Esophagus muscularis mucosa (tissue), 4 donors: ENCODE measurements at regions not wholly inside any gene's neighbourhood (a gene's known extent, or its start where the extent isn't known, plus 50 kb on each side); places are given as distances from the start of the nearest gene placed in this dataset.

ENCODE experiments used
- CTCF ChIP-seq, 3 experiments: fragments of 200-600 bp in 2 of 3; fragments of 450-650 bp in 1 of 3; sonication (generic) in 2 of 3; IDR thresholded peaks; one replicate each; pipeline ENCODE4 v1.5.1; 2017 to 2019; ENCODE audit warnings: antibody characterized with exemption in 3 of 3, mild to moderate bottlenecking in 2 of 3, moderate library complexity in 1 of 3
- EP300 ChIP-seq: sonication (generic); formaldehyde crosslinking; IDR thresholded peaks from one replicate; pipeline ENCODE4 v1.6.1; 2017; ENCODE audit warnings: antibody characterized with exemption
- POLR2A ChIP-seq: fragments of 450-650 bp; IDR thresholded peaks from one replicate; pipeline ENCODE4 v1.6.1; 2017; ENCODE audit warnings: antibody characterized with exemption, moderate library complexity, mild to moderate bottlenecking, low read depth
- POLR2AphosphoS5 ChIP-seq, 2 donors: sonication (generic); formaldehyde crosslinking; IDR thresholded peaks; one replicate each; pipeline ENCODE4 v1.6.1; 2017; ENCODE audit warnings: antibody characterized with exemption in 2 of 2

GRCh38 chr3:23152989-23153388 is 50.1 kb upstream of the UBE2E2 start:
- TF ChIP-seq CTCF (IDR thresholded peaks at IDR 0.05) = no peak
- no peak for TF ChIP-seq POLR2A
- TF ChIP-seq EP300 = no peak
- no peak for TF ChIP-seq POLR2AphosphoS5 (IDR thresholded peaks at IDR 0.05)
